MM.1S (cell line): ENCODE measurements at regions not wholly inside any gene's neighbourhood (a gene's known extent, or its start where the extent isn't known, plus 50 kb on each side); places are given as distances from the start of the nearest gene placed in this dataset.

Experiments
- DNase-seq: peaks from one replicate; pipeline ENCODE4 v3.0.0-alpha.2; 2015
- H2AFZ ChIP-seq: fragments of 300-600 bp; sonication (generic); 2 replicates; pipeline ENCODE4 v1.6.0; 2016; ENCODE audit warnings: antibody characterized with exemption, low read length
- H3F3A ChIP-seq: fragments of 300-600 bp; sonication (generic); 2 replicates; pipeline ENCODE4 v1.6.1; 2016; ENCODE audit warnings: mild to moderate bottlenecking, antibody characterized with exemption, low read length, moderate library complexity, mixed read lengths; ENCODE audit not compliant: insufficient read depth
- H3K27ac ChIP-seq: fragments of 300-600 bp; sonication (generic); 2 replicates; pipeline ENCODE4 v1.5.1; 2016; ENCODE audit warnings: mild to moderate bottlenecking, low read length
- H3K27me3 ChIP-seq: fragments of 300-600 bp; sonication (generic); replicated peaks from 2 replicates; pipeline ENCODE4 v1.6.0; 2016; ENCODE audit warnings: low read length; ENCODE audit not compliant: insufficient read depth
- H3K36me3 ChIP-seq: fragments of 300-600 bp; sonication (generic); replicated peaks from 2 replicates; pipeline ENCODE4 v1.6.1; 2016; ENCODE audit warnings: mild to moderate bottlenecking, low read length, mixed read lengths; ENCODE audit not compliant: insufficient read depth
- H3K4me1 ChIP-seq: fragments of 300-600 bp; sonication (generic); 2 replicates; pipeline ENCODE4 v1.6.1; 2016; ENCODE audit warnings: low read length, mixed read lengths
- H3K4me2 ChIP-seq: fragments of 300-600 bp; sonication (generic); 2 replicates; pipeline ENCODE4 v1.6.0; 2016; ENCODE audit warnings: low read depth, low read length
- H3K4me3 ChIP-seq: fragments of 300-600 bp; sonication (generic); 2 replicates; pipeline ENCODE4 v1.5.1; 2016; ENCODE audit warnings: low read length, mixed read lengths
- H3K79me2 ChIP-seq: fragments of 300-600 bp; sonication (generic); 2 replicates; pipeline ENCODE4 v1.6.1; 2016; ENCODE audit warnings: mixed run types, low read length, mixed read lengths
- H3K9ac ChIP-seq: fragments of 300-600 bp; sonication (generic); 2 replicates; pipeline ENCODE4 v1.6.1; 2016; ENCODE audit warnings: low read length, mixed read lengths
- H3K9me2 ChIP-seq: fragments of 300-600 bp; sonication (generic); replicated peaks from 2 replicates; pipeline ENCODE4 v1.6.1; 2016; ENCODE audit warnings: mild to moderate bottlenecking, low read length, mixed read lengths; ENCODE audit not compliant: insufficient read depth
- H3K9me3 ChIP-seq: fragments of 300-600 bp; sonication (generic); replicated peaks from 2 replicates; pipeline ENCODE4 v1.6.1; 2016; ENCODE audit warnings: mild to moderate bottlenecking, low read length, mixed read lengths; ENCODE audit not compliant: insufficient read depth
- H4K20me1 ChIP-seq: fragments of 300-600 bp; sonication (generic); 2 replicates; pipeline ENCODE4 v1.6.1; 2016; ENCODE audit warnings: mild to moderate bottlenecking, low read length, moderate library complexity, mixed read lengths; ENCODE audit not compliant: insufficient read depth
- CTCF ChIP-seq: fragments of 300-600 bp; sonication (generic); IDR thresholded peaks from 2 replicates; pipeline ENCODE4 v1.5.1; 2016; ENCODE audit warnings: antibody characterized with exemption, low read length, mixed read lengths
- EZH2 ChIP-seq: fragments of 300-600 bp; sonication (generic); optimal IDR thresholded peaks from 2 replicates; pipeline ENCODE3; 2017; ENCODE audit warnings: low read depth, mild to moderate bottlenecking, antibody characterized with exemption, low read length, mixed read lengths
- EZH2phosphoT487 ChIP-seq: fragments of 300-600 bp; sonication (generic); IDR thresholded peaks from 2 replicates; pipeline ENCODE4 v1.6.1; 2018; ENCODE audit warnings: antibody characterized with exemption, low read length

- Histone ChIP-seq H4K20me1 (no peaks in the 10 kb centered on the region), H3K27me3 (no peaks in the 10 kb centered on the region), H2AFZ (no peak overlapping the region), H3K9ac (no peak overlapping the region), H3K9me3 (no peaks in the 10 kb centered on the region), H3K4me3 (no peak overlapping the region), H3F3A (no peaks in the 10 kb centered on the region), H3K36me3 (no peaks in the 10 kb centered on the region), H3K4me2 (no peak overlapping the region), H3K4me1 (no peaks in the 10 kb centered on the region), H3K9me2 (no peaks in the 10 kb centered on the region), H3K27ac (no peak overlapping the region), H3K79me2 (no peaks in the 10 kb centered on the region)
- TF ChIP-seq EZH2 (no peak), CTCF (no peak), EZH2phosphoT487 (no peak)
- no peak for DNase-seq
These were observed 381.0 kb downstream of the TOX3 start for GRCh38 chr16:52165961-52166360.

GRCh38 chr16:52149003-52149402 is 397.9 kb downstream of the TOX3 start:
- TF ChIP-seq CTCF (no peak), EZH2phosphoT487 (no peak), EZH2 (no peak)
- H3K9ac ChIP-seq: no peak overlapping the region
- no peaks in the 10 kb centered on the region for H4K20me1 ChIP-seq
- H3F3A ChIP-seq: no peaks in the 10 kb centered on the region
- no peak overlapping the region for H3K4me2 ChIP-seq
- H3K9me2 ChIP-seq: no peaks in the 10 kb centered on the region
- no peaks in the 10 kb centered on the region for H3K4me1 ChIP-seq
- no peaks in the 10 kb centered on the region for H3K36me3 ChIP-seq
- DNase-seq: no peak
- H3K4me3 ChIP-seq: no peak overlapping the region
- no peak overlapping the region for H3K27ac ChIP-seq
- H3K27me3 ChIP-seq: no peaks in the 10 kb centered on the region
- no peaks in the 10 kb centered on the region for H3K79me2 ChIP-seq
- no peak overlapping the region for H2AFZ ChIP-seq
- no peaks in the 10 kb centered on the region for H3K9me3 ChIP-seq

GRCh38 chr16:52141871-52142270 is 405.1 kb downstream of the TOX3 start:
- no peaks in the 10 kb centered on the region for H3K27me3 ChIP-seq
- no peak overlapping the region for H3K4me3 ChIP-seq
- no peak overlapping the region for H3K9ac ChIP-seq
- no peaks in the 10 kb centered on the region for H3F3A ChIP-seq
- H4K20me1 ChIP-seq: no peaks in the 10 kb centered on the region
- H3K4me1 ChIP-seq: no peaks in the 10 kb centered on the region
- no peaks in the 10 kb centered on the region for H3K36me3 ChIP-seq
- H3K9me2 ChIP-seq: no peaks in the 10 kb centered on the region
- TF ChIP-seq EZH2 (no peak), EZH2phosphoT487 (no peak), CTCF (no peak)
- no peak for DNase-seq
- H3K27ac ChIP-seq: no peak overlapping the region
- H2AFZ ChIP-seq: no peak overlapping the region
- no peaks in the 10 kb centered on the region for H3K79me2 ChIP-seq
- H3K4me2 ChIP-seq: no peak overlapping the region
- H3K9me3 ChIP-seq: no peaks in the 10 kb centered on the region
